MM.1S (cell line): ENCODE measurements at regions not wholly inside any gene's neighbourhood (a gene's known extent, or its start where the extent isn't known, plus 50 kb on each side); places are given as distances from the start of the nearest gene placed in this dataset.

ENCODE experiments used
- CTCF ChIP-seq: fragments of 300-600 bp; sonication (generic); IDR thresholded peaks from 2 replicates; pipeline ENCODE4 v1.5.1; 2016; ENCODE audit warnings: antibody characterized with exemption, low read length, mixed read lengths
- EZH2phosphoT487 ChIP-seq: fragments of 300-600 bp; sonication (generic); IDR thresholded peaks from 2 replicates; pipeline ENCODE4 v1.6.1; 2018; ENCODE audit warnings: antibody characterized with exemption, low read length

GRCh38 chr10:130580975-130581374 lies 444.8 kb downstream of the GLRX3 start:
- TF ChIP-seq CTCF (no peak), EZH2phosphoT487 (no peak)
